DND-41 (cell line): ENCODE measurements at regions not wholly inside any gene's neighbourhood (a gene's known extent, or its start where the extent isn't known, plus 50 kb on each side); places are given as distances from the start of the nearest gene placed in this dataset.

Source experiments
- ATAC-seq: fragments of 200-7000 bp; cut with Tn5 transposase; 3 replicates; pipeline ENCODE4 v1.9.1; 2021; ENCODE audit warnings: low read depth; ENCODE audit not compliant: insufficient read depth
- DNase-seq: peaks from one replicate; pipeline ENCODE4 v3.0.0-alpha.2; 2020
- H2AFZ ChIP-seq: 2 replicates; pipeline ENCODE4 v1.6.0; 2012; ENCODE audit warnings: low read depth, low read length
- H3K27ac ChIP-seq: 2 replicates; pipeline ENCODE4 v1.5.1; 2012; ENCODE audit warnings: low read length, inconsistent platforms
- H3K27me3 ChIP-seq: fragments of 200-600 bp; sonication (generic); 2 replicates; pipeline ENCODE4 v1.6.0; 2012; ENCODE audit warnings: low read length, mild to moderate bottlenecking, inconsistent platforms; ENCODE audit not compliant: insufficient read depth, poor library complexity
- H3K36me3 ChIP-seq: 2 replicates; pipeline ENCODE4 v1.5.1; 2012; ENCODE audit warnings: low read length, inconsistent platforms; ENCODE audit not compliant: insufficient read depth
- H3K4me1 ChIP-seq: 2 replicates; pipeline ENCODE4 v1.5.1; 2012; ENCODE audit warnings: mild to moderate bottlenecking, low read length; ENCODE audit not compliant: insufficient read depth
- H3K4me2 ChIP-seq: 2 replicates; pipeline ENCODE4 v1.6.0; 2012; ENCODE audit warnings: mild to moderate bottlenecking, moderate library complexity, low read length, inconsistent platforms; ENCODE audit not compliant: insufficient read depth
- H3K4me3 ChIP-seq, 2 experiments: fragments of 200-600 bp in 1 of 2; shearing (Covaris generic) in 1 of 2; 2 replicates each; pipeline ENCODE4 v1.5.1; 2012 to 2016; ENCODE audit warnings: inconsistent platforms in 2 of 2, low read length in 2 of 2, mild to moderate bottlenecking in 2 of 2, low read depth in 1 of 2, moderate library complexity in 1 of 2
- H3K79me2 ChIP-seq: 2 replicates; pipeline ENCODE4 v1.6.0; 2012; ENCODE audit warnings: low read length, inconsistent platforms; ENCODE audit not compliant: insufficient read depth
- H3K9ac ChIP-seq: 2 replicates; pipeline ENCODE4 v1.6.0; 2012; ENCODE audit warnings: low read depth, mild to moderate bottlenecking, inconsistent platforms, low read length, moderate library complexity
- H3K9me3 ChIP-seq: 2 replicates; pipeline ENCODE4 v1.5.1; 2012; ENCODE audit warnings: low read length, moderate library complexity, mild to moderate bottlenecking, inconsistent platforms; ENCODE audit not compliant: insufficient read depth, severe bottlenecking
- H4K20me1 ChIP-seq: 2 replicates; pipeline ENCODE4 v1.6.0; 2012; ENCODE audit warnings: low read length; ENCODE audit not compliant: insufficient read depth
- CTCF ChIP-seq: IDR thresholded peaks from 2 replicates; pipeline ENCODE4 v1.5.1; 2012; ENCODE audit warnings: borderline replicate concordance, low read length, moderate library complexity, mild to moderate bottlenecking; ENCODE audit not compliant: poor library complexity, severe bottlenecking; ENCODE audit errors: extremely low read depth
- EZH2 ChIP-seq: IDR thresholded peaks from 3 replicates; pipeline ENCODE4 v1.6.1; 2012; ENCODE audit warnings: borderline replicate concordance, low read depth, mild to moderate bottlenecking, moderate library complexity, low read length, inconsistent platforms; ENCODE audit not compliant: severe bottlenecking

- no peaks in the 10 kb centered on the region for H4K20me1 ChIP-seq
- peaks cover 20% of the 10 kb centered on the region for H3K4me1 ChIP-seq
- H3K4me3 ChIP-seq, result no peak overlapping the region
- H3K79me2 ChIP-seq, result no peaks in the 10 kb centered on the region
- H3K4me2 ChIP-seq, result peak overlapping the region; percentile 41; the same call in 1 of the 2 replicates
- H3K27ac ChIP-seq, result no peak overlapping the region
- DNase-seq (peak; percentile 70), ATAC-seq (peak; percentile 99)
- H3K9me3 ChIP-seq, result no peaks in the 10 kb centered on the region
- no peaks in the 10 kb centered on the region for H3K27me3 ChIP-seq
- no peak overlapping the region for H3K9ac ChIP-seq
- no peaks in the 10 kb centered on the region for H3K36me3 ChIP-seq
- no peak overlapping the region for H2AFZ ChIP-seq
- TF ChIP-seq CTCF, result no peak
- no peak for TF ChIP-seq EZH2
Measured at GRCh38 chr9:89929673-89930480, 325.1 kb downstream of the GADD45G start.

GRCh38 chr9:89933578-89933977 lies 328.8 kb downstream of the GADD45G start:
- no peak for ATAC-seq
- H3K4me1 ChIP-seq, result peaks cover 20% of the 10 kb centered on the region
- H3K4me2 ChIP-seq, result no peak overlapping the region
- H4K20me1 ChIP-seq, result no peaks in the 10 kb centered on the region
- H3K9ac ChIP-seq, result no peak overlapping the region
- H3K79me2 ChIP-seq, result no peaks in the 10 kb centered on the region
- no peaks in the 10 kb centered on the region for H3K9me3 ChIP-seq
- no peak overlapping the region for H3K27ac ChIP-seq
- no peak for TF ChIP-seq CTCF
- TF ChIP-seq EZH2, result no peak
- H3K4me3 ChIP-seq, result no peak overlapping the region
- H3K36me3 ChIP-seq, result no peaks in the 10 kb centered on the region
- no peaks in the 10 kb centered on the region for H3K27me3 ChIP-seq
- no peak overlapping the region for H2AFZ ChIP-seq
- DNase-seq, result no peak

GRCh38 chr9:89935115-89935514 lies 330.3 kb downstream of the GADD45G start:
- Histone ChIP-seq H2AFZ (no peak overlapping the region), H3K4me2 (no peak overlapping the region), H3K4me1 (peaks cover 6% of the 10 kb centered on the region), H3K9ac (no peak overlapping the region), H3K4me3 (no peak overlapping the region), H3K9me3 (no peaks in the 10 kb centered on the region), H3K27me3 (no peaks in the 10 kb centered on the region), H3K79me2 (no peaks in the 10 kb centered on the region), H3K27ac (no peak overlapping the region), H4K20me1 (no peaks in the 10 kb centered on the region), H3K36me3 (no peaks in the 10 kb centered on the region)
- ATAC-seq (no peak), DNase-seq (no peak)
- no peak for TF ChIP-seq EZH2
- no peak for TF ChIP-seq CTCF
